K562 (cell line): ENCODE measurements at regions not wholly inside any gene's neighbourhood (a gene's known extent, or its start where the extent isn't known, plus 50 kb on each side); places are given as distances from the start of the nearest gene placed in this dataset.
A peak's percentile ranks its signal among the peaks of the same experiment; 100 is the strongest.

Experiments used
- ATAC-seq: fragments of 200-7000 bp; cut with Tn5 transposase; 3 replicates; pipeline ENCODE4 v1.9.1; 2020; ENCODE audit warnings: moderate library complexity
- BruUV-seq: library from RNA; stranded (reverse); fragments of 400-500 nt; replicated peaks from 2 replicates; lab custom pipeline; 2021; lab: Mats Ljungman, UMichigan
- CTCF ChIA-PET: fragments of 300-600 bp; formaldehyde crosslinking; extraction: SDS; loops from one replicate; lab custom pipeline; 2021; ENCODE audit warnings: low intra/inter-chr PET ratio; lab: Yijun Ruan, JAX
- POLR2A ChIA-PET: fragments of 300-600, 350-650 bp; sonication (Branson Sonifier 250); formaldehyde crosslinking; extraction: SDS; loops from one replicate; lab custom pipeline; 2021; ENCODE audit warnings: antibody characterized with exemption, inconsistent platforms; lab: Yijun Ruan, JAX
- DNase-seq, 4 experiments: peaks; one replicate each; pipeline versions ENCODE4 v3.0.0 to v3.0.0-alpha.2; 2011 to 2018; ENCODE audit warnings: low spot score in 3 of 4, mixed read lengths in 3 of 4; ENCODE audit errors: extremely low read depth in 1 of 4
- FAIRE-seq: peaks from 2 replicates; lab custom pipeline; 2011; peaks lifted over from hg19 to GRCh38; lab: Jason Lieb, UNC
- H2AFZ ChIP-seq: 2 replicates; pipeline ENCODE4 v1.6.0; 2011; ENCODE audit warnings: low read depth, low read length, control low read depth, inconsistent platforms
- H3K27ac ChIP-seq: fragments of 200-600 bp; 3 replicates; pipeline ENCODE4 v1.8.0; 2011; ENCODE audit warnings: low read depth, mild to moderate bottlenecking, control low read depth, inconsistent platforms, low read length, moderate library complexity, mixed read lengths; ENCODE audit errors: extremely low read depth
- H3K27me3 ChIP-seq, 2 experiments: fragments of 300-600 bp in 1 of 2; 2 replicates in 1 of 2; 3 replicates in 1 of 2; pipeline versions ENCODE4 v1.6.0 to v1.8.0; 2011; ENCODE audit warnings: inconsistent platforms in 2 of 2, low read length in 2 of 2, mild to moderate bottlenecking in 1 of 2, mixed read lengths in 1 of 2, moderate library complexity in 1 of 2; ENCODE audit not compliant: control insufficient read depth in 2 of 2, insufficient read depth in 2 of 2
- H3K36me3 ChIP-seq: fragments of 300-600 bp; 3 replicates; pipeline ENCODE4 v1.8.0; 2011; ENCODE audit warnings: mild to moderate bottlenecking, low read length, inconsistent platforms; ENCODE audit not compliant: control insufficient read depth, insufficient read depth
- H3K4me1 ChIP-seq, 2 experiments: fragments of 200-600 bp in 1 of 2; replicated peaks in 1 of 2; 2 replicates in 1 of 2; 3 replicates in 1 of 2; pipeline versions ENCODE4 v1.5.1 to v1.8.0; 2011; ENCODE audit warnings: inconsistent platforms in 2 of 2, low read length in 2 of 2, mild to moderate bottlenecking in 1 of 2, mixed read lengths in 1 of 2, moderate library complexity in 1 of 2; ENCODE audit not compliant: control insufficient read depth in 2 of 2, insufficient read depth in 2 of 2
- H3K4me2 ChIP-seq: 2 replicates; pipeline ENCODE4 v1.6.1; 2011; ENCODE audit warnings: low read length, control low read depth, inconsistent platforms, mixed read lengths; ENCODE audit not compliant: insufficient read depth
- H3K4me3 ChIP-seq: fragments of 200-600 bp; sonication (generic), shearing (Covaris generic); 2 replicates; pipeline ENCODE4 v1.5.1; 2016; ENCODE audit warnings: control low read depth, inconsistent platforms
- H3K79me2 ChIP-seq: fragments of 200-600 bp; 3 replicates; pipeline ENCODE4 v1.8.0; 2011; ENCODE audit warnings: low read length, inconsistent platforms; ENCODE audit not compliant: control insufficient read depth, insufficient read depth
- H3K9ac ChIP-seq, 2 experiments: 2 replicates each; pipeline versions ENCODE4 v1.6.0 to v1.6.1; 2011; ENCODE audit warnings: low read depth in 2 of 2, low read length in 2 of 2, control low read depth in 1 of 2, inconsistent platforms in 1 of 2, mild to moderate bottlenecking in 1 of 2, mixed read lengths in 1 of 2; ENCODE audit not compliant: insufficient read depth in 1 of 2
- H3K9me1 ChIP-seq: one replicate; pipeline ENCODE4 v1.6.0; 2011; ENCODE audit warnings: inconsistent platforms, mild to moderate bottlenecking, low read length, moderate library complexity; ENCODE audit not compliant: control insufficient read depth, insufficient read depth
- H3K9me3 ChIP-seq: replicated peaks from 2 replicates; pipeline ENCODE4 v1.5.1; 2011; ENCODE audit warnings: low read depth, low read length, inconsistent platforms; ENCODE audit not compliant: control insufficient read depth, insufficient read depth
- H4K20me1 ChIP-seq: replicated peaks from 2 replicates; pipeline ENCODE4 v1.6.1; 2011; ENCODE audit warnings: low read length, inconsistent platforms, mixed read lengths; ENCODE audit not compliant: control insufficient read depth, insufficient read depth
- MAFG ChIP-seq: fragments of 450-650 bp; conservative IDR thresholded peaks from 2 replicates; pipeline ENCODE4 v1.6.1; 2016; ENCODE audit warnings: missing genetic modification characterization, missing compliant biosample characterization
- PKNOX1 ChIP-seq: fragments of 450-650 bp; IDR thresholded peaks from 2 replicates; pipeline ENCODE4 v1.6.1; 2016
- POLR2B ChIP-seq: fragments of 450-650 bp; IDR thresholded peaks from 2 replicates; pipeline ENCODE4 v1.6.1; 2018; ENCODE audit warnings: low read depth; ENCODE audit not compliant: partially characterized antibody
- SIX5 ChIP-seq, 2 experiments: IDR thresholded peaks; 2 replicates each; pipeline ENCODE4 v1.6.1; 2011; ENCODE audit warnings: low read length in 2 of 2, borderline replicate concordance in 1 of 2, low read depth in 1 of 2, mild to moderate bottlenecking in 1 of 2, moderate library complexity in 1 of 2; ENCODE audit not compliant: insufficient read depth in 1 of 2
- ZNF583 ChIP-seq: fragments of 250-450 bp; sonication (Bioruptor Pico); IDR thresholded peaks from 2 replicates; pipeline ENCODE4 v1.4.0; 2020
- WGBS: fragments of 100-300 bp; shearing (Covaris generic); methylation state at CpG from one replicate; pipeline ENCODE4 v1.1.6; 2016; ENCODE audit warnings: low coverage, mixed read lengths; ENCODE audit not compliant: insufficient coverage; ENCODE audit errors: missing lambda C conversion rate; 5-methylcytosine and 5-hydroxymethylcytosine counted together
- in situ Hi-C: fragments of 300-500 bp; cut with MboI; formaldehyde crosslinking; loops from 4 replicates; pipeline ENCODE4 v1.15.0; 2018; ENCODE audit warnings: inconsistent platforms, mixed read lengths
- intact Hi-C: fragments of 100-400 bp; cut with micrococcal nuclease; formaldehyde crosslinking; loops from 2 replicates; pipeline ENCODE4 v1.14.2; 2022

- H3K9ac ChIP-seq, result no peak overlapping the region
- H3K27me3 ChIP-seq, result peaks cover 0 to 16% of the 10 kb centered on the region in 2 experiments; a peak in 1 of 5 replicates
- no peak overlapping the region for H3K4me3 ChIP-seq
- in situ Hi-C loops (no loop called here), intact Hi-C loops (no loop called here)
- ATAC-seq (no peak), DNase-seq (no peak), FAIRE-seq (no peak)
- no peaks in the 10 kb centered on the region for H4K20me1 ChIP-seq
- no peaks in the 10 kb centered on the region for H3K36me3 ChIP-seq
- 3% methylated on average over 3 of the region's 3 CpGs for WGBS
- no peak for TF ChIP-seq ZNF583 (CRISPR knock-in tag)
- TF ChIP-seq MAFG (tag), result no peak
- TF ChIP-seq PKNOX1, result peak; percentile 12; the same call in 1 of the 2 replicates
- no peak for TF ChIP-seq POLR2B
- TF ChIP-seq SIX5 (IDR thresholded peaks at IDR 0.05; ENCODE audit: borderline replicate concordance in 1 of 2, insufficient read depth in 1 of 2, low read depth in 1 of 2, low read length in 2 of 2), result no peak
- no peak overlapping the region for H3K4me2 ChIP-seq
- no peaks in the 10 kb centered on the region for H3K9me3 ChIP-seq
- no TSS peak for BruUV-seq
- no peak overlapping the region for H3K27ac ChIP-seq
- H3K79me2 ChIP-seq, result no peaks in the 10 kb centered on the region
- ChIA-PET CTCF (no interaction called here), POLR2A (no interaction called here)
- H3K9me1 ChIP-seq, result no peaks in the 10 kb centered on the region
- H2AFZ ChIP-seq, result no peak overlapping the region
- H3K4me1 ChIP-seq, result no peaks in the 10 kb centered on the region
Measured at GRCh38 chr2:109703798-109704197, 89.6 kb downstream of the SOWAHC start.
